Choroid plexus epithelial cell (primary cell): ENCODE measurements at regions not wholly inside any gene's neighbourhood (a gene's known extent, or its start where the extent isn't known, plus 50 kb on each side); places are given as distances from the start of the nearest gene placed in this dataset.
"Not testable (repeated sequence)": the region's sequence is repeated elsewhere in the genome, so short reads cannot be mapped to it uniquely, and the experiment has no call there.

Source experiments
- DNase-seq: peaks from one replicate; pipeline ENCODE4 v3.0.0-alpha.2; 2010; ENCODE audit warnings: low read depth
- H3K4me3 ChIP-seq: 2 replicates; pipeline ENCODE4 v1.5.1; 2011; ENCODE audit warnings: low read depth, mild to moderate bottlenecking, control low read depth, low read length, moderate library complexity
- TF ChIP-seq, protein P1 (sequence below): conservative IDR thresholded peaks from 2 replicates; pipeline ENCODE4 v1.5.1; 2011; ENCODE audit warnings: low read depth, mild to moderate bottlenecking, control low read depth, inconsistent platforms, low read length, moderate library complexity

DNA sequence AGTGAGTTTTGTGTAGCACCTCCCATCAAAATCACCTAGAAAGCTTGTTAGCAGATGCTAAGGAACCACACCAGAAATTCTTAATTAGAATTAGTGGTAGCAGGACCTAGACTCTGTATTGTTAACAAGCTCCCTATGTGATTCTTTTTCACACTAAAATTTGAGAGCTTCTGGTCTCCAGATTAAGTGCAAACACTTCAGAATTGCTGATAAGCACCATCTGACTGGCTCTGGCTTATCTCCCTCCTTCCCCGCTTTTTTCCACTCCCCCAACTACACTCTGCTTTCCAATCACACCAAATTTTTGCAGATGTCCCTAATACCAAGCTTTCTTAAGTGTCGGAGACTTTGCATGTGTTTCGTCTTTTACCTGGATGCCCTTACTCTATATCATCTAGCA is 410.1 kb upstream of the DPH6 start:
- H3K4me3 ChIP-seq = no peak overlapping the region
- TF ChIP-seq, protein P1, sequence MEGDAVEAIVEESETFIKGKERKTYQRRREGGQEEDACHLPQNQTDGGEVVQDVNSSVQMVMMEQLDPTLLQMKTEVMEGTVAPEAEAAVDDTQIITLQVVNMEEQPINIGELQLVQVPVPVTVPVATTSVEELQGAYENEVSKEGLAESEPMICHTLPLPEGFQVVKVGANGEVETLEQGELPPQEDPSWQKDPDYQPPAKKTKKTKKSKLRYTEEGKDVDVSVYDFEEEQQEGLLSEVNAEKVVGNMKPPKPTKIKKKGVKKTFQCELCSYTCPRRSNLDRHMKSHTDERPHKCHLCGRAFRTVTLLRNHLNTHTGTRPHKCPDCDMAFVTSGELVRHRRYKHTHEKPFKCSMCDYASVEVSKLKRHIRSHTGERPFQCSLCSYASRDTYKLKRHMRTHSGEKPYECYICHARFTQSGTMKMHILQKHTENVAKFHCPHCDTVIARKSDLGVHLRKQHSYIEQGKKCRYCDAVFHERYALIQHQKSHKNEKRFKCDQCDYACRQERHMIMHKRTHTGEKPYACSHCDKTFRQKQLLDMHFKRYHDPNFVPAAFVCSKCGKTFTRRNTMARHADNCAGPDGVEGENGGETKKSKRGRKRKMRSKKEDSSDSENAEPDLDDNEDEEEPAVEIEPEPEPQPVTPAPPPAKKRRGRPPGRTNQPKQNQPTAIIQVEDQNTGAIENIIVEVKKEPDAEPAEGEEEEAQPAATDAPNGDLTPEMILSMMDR = no peak
- DNase-seq = no peak

DNA sequence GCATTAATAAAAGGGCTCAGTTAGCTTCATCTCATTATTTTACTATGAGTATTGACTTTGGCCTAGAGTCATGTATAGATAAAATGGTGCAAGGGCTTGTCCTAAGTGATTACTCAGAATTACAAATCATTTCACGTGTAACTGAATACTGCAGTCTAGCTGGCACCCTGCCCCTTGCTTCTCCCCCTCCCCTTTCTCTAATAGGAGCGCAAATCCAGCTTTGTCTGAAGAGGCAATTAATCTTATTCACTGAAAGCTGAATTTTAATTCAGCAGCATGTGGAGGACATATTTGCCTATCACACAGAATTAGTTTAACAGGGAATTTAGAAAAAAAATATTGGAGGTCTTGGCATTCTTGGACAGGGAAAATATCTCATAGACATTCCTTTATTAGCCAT is 412.1 kb upstream of the DPH6 start:
- H3K4me3 ChIP-seq = no peak overlapping the region
- peak; percentile 26 for DNase-seq
- TF ChIP-seq, protein P1 = no peak

DNA sequence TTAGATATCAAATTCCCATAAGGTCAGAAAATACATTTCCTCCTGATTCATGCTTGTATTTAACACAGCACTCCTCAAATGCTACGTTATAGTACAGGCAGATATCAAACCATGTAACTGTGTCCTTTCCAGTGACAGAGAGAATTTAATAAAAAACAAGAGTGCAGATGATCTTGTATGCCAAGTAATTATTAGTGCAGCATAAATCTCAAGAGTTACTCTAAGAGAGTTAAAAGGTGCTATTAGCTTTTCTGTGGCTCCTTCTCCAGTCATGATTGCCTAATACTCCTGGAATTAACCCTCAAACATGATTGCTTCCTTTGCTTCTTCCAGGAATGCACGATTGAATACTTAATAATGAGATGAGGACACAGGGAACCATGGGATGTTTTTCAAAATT is 413.0 kb upstream of the DPH6 start:
- H3K4me3 ChIP-seq = no peak overlapping the region
- TF ChIP-seq, protein P1 = no peak
- no peak for DNase-seq

DNA sequence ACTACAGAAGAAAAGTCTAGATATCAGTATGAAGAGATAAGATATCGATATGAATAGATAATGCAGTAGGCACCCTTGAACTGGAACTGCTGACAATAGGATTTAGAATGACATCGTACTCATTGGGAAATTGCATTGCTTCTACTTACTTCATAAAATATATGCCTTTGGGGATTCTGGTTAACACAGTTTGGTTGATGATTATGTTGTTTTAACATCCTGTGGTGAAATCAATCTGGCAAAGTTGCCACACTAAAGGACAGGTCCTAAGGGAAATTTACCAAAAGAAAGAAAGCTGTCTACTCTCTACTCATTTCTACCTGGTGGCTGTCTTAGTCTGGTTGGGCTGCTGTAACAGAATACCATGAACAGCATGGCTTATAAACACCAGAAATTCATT is 417.4 kb upstream of the DPH6 start:
- DNase-seq = no peak
- TF ChIP-seq, protein P1 = no peak
- H3K4me3 ChIP-seq = no peak overlapping the region

DNA sequence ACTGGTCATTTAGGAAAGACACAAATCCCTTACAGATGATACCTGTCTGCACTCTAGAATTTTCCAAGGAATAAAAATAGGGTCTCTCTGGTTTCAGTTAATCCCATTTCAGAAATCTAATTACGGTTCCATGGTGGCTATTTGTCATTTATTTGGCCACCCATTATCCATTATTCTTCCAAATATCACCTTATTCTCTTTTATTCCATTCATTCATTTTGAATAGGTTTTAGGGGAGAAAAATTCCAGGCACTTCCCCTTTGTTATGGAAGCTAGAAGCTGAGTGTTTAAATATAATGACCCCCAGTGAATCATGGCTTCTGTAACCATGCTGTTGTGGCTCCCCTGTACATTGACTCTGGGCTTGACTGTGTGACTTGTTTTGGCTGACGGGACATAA is 420.8 kb upstream of the DPH6 start:
- no peak overlapping the region for H3K4me3 ChIP-seq
- TF ChIP-seq, protein P1 = no peak
- no peak for DNase-seq

DNA sequence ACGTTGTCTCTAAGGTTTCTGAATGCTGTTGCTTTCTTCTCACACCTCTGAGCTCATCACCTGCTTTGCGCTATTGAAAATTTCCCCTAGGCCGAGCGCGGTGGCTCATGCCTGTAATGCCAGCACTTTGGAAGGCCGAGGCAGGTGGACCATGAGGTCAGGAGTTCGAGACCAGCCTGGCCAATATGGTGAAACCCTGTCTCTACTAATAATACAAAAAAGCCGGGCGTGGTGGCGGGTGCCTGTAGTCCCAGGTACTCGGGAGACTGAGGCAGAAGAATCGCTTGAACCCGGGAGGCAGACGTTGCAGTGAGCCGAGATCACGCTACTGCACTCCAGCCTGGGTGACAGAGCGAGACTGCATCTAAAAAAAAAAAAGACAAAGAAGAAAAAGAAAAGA is 422.0 kb upstream of the DPH6 start:
- H3K4me3 ChIP-seq, DNase-seq: not testable (repeated sequence)

DNA sequence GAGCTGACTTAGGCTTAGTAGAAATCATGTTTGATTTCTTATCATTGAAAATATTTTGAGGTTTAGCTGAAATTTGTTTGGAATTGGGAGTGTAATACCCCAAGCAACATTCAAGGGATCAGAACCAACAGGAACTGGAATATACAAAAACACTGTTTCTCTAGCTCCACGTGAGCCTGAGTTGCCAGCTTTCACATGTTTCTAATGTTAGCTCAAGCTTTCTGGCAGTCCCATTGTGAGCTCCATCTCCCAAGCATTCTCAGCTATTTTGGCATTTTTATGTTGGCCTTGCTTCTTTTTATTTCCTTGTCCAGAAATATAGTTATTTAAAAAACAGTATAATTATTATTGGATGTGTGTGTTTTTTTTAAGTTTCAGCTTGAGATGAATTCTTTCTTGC is 427.1 kb upstream of the DPH6 start:
- DNase-seq = no peak
- H3K4me3 ChIP-seq = no peak overlapping the region
- TF ChIP-seq, protein P1 = no peak

DNA sequence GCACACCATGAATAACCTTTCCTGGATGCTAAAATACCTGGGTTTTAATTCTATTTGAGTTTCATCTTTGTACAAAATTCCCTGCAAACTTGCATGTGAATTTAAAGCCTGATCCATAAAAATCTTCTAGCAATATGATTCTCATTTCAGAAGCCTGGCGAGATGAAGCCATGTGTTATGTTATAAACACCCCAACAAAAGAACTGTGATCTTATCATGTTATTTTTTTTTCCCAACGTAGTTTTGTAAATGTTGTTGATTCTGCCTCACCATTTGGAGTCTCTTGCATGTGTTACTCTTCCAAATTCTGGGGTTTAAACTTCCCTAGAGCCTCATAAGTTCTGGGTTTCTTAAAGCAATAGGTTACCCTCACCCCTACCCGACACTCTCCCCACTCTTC is 428.1 kb upstream of the DPH6 start:
- DNase-seq = no peak
- TF ChIP-seq, protein P1 = no peak

More for the DNA sequence above, 428.1 kb upstream of the DPH6 start:
- H3K4me3 ChIP-seq = no peak overlapping the region
